Body of pancreas (tissue), 4 donors: ENCODE measurements at regions not wholly inside any gene's neighbourhood (a gene's known extent, or its start where the extent isn't known, plus 50 kb on each side); places are given as distances from the start of the nearest gene placed in this dataset.

Experiments used
- ATAC-seq: fragments of 150-250 bp; one replicate; pipeline ENCODE4 v1.9.1; 2016
- DNase-seq, 4 donors: peaks; one replicate each; pipeline ENCODE4 v3.0.0-alpha.2; 2019
- H3K27ac ChIP-seq, 4 donors: fragments of 200-600 bp; sonication (generic); 1 replicate in 3 of 4; 2 replicates in 1 of 4; pipeline versions ENCODE4 v1.5.1 to v1.6.1; 2016 to 2019; ENCODE audit warnings: mild to moderate bottlenecking in 1 of 4, mixed read lengths in 1 of 4, moderate library complexity in 1 of 4
- H3K27me3 ChIP-seq, 2 donors: fragments of 200-600 bp; sonication (generic); one replicate each; pipeline ENCODE4 v1.6.0; 2016; ENCODE audit warnings: mild to moderate bottlenecking in 1 of 2
- H3K36me3 ChIP-seq, 2 donors: fragments of 200-600 bp; sonication (generic); replicated peaks in 1 of 2; 2 replicates each; pipeline ENCODE4 v1.5.1; 2016; ENCODE audit warnings: low read depth in 2 of 2; ENCODE audit not compliant: insufficient read depth in 1 of 2
- H3K4me1 ChIP-seq: fragments of 200-600 bp; sonication (generic); one replicate; pipeline ENCODE4 v1.6.0; 2016
- H3K4me3 ChIP-seq, 2 donors: fragments of 200-600 bp; sonication (generic); 1 replicate in 1 of 2; 2 replicates in 1 of 2; pipeline ENCODE4 v1.5.1; 2016 to 2019
- H3K9me3 ChIP-seq, 3 donors: fragments of 200-600 bp; sonication (generic); 1 replicate in 2 of 3; 2 replicates in 1 of 3; pipeline ENCODE4 v1.5.1; 2016
- POLR2A ChIP-seq, 3 donors: fragments of 450-650 bp; IDR thresholded peaks; one replicate each; pipeline ENCODE4 v1.6.1; 2016; ENCODE audit warnings: antibody characterized with exemption in 3 of 3, mild to moderate bottlenecking in 2 of 3
- WGBS, 2 donors: methylation state at CpG; one replicate each; pipeline ENCODE4 v1.1.5; 2017; 5-methylcytosine and 5-hydroxymethylcytosine counted together
- intact Hi-C: fragments of 100-400 bp; cut with DNase I; formaldehyde crosslinking; loops from one replicate; pipeline ENCODE4 v1.15.1; 2023
- TF ChIP-seq, protein P1 (sequence below), 7 experiments: fragments of 450-650 bp in 4 of 7; fragments of 200-600 bp in 3 of 7; sonication (generic) in 3 of 7; IDR thresholded peaks; one replicate each; pipeline ENCODE4 v1.5.1; 2016 to 2019; ENCODE audit warnings: antibody characterized with exemption in 7 of 7

DNA sequence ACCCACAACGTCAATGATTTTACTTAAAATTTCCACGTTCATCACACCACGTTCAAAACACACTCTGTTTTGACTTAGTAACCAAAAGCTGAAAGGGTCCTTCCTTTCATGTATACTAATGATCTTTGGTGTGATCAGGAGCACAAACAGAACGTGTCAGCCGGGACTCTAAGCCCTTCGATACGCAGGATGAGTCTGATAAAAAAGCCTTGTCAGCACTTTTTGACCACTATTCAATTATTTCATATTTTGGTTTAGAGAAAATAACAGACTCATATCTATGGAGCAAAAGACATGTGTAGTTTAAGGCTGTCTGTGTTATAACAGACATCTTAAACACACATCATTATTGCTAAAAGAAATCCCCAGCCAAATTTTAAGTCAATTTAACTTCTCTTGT is 345.3 kb downstream of the ZNF516 start:
- no peaks in the 10 kb centered on the region for H3K27me3 ChIP-seq
- H3K9me3 ChIP-seq, result no peaks in the 10 kb centered on the region
- ATAC-seq (no peak), DNase-seq (no peak)
- 67 to 69% methylated on average over 7 of the region's 7 CpGs for WGBS, 2 donors
- H3K27ac ChIP-seq, result no peak overlapping the region
- no peaks in the 10 kb centered on the region for H3K36me3 ChIP-seq
- no peak overlapping the region for H3K4me3 ChIP-seq
- no peak for TF ChIP-seq POLR2A (IDR thresholded peaks at IDR 0.05)
- TF ChIP-seq, protein P1, sequence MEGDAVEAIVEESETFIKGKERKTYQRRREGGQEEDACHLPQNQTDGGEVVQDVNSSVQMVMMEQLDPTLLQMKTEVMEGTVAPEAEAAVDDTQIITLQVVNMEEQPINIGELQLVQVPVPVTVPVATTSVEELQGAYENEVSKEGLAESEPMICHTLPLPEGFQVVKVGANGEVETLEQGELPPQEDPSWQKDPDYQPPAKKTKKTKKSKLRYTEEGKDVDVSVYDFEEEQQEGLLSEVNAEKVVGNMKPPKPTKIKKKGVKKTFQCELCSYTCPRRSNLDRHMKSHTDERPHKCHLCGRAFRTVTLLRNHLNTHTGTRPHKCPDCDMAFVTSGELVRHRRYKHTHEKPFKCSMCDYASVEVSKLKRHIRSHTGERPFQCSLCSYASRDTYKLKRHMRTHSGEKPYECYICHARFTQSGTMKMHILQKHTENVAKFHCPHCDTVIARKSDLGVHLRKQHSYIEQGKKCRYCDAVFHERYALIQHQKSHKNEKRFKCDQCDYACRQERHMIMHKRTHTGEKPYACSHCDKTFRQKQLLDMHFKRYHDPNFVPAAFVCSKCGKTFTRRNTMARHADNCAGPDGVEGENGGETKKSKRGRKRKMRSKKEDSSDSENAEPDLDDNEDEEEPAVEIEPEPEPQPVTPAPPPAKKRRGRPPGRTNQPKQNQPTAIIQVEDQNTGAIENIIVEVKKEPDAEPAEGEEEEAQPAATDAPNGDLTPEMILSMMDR (IDR thresholded peaks at IDR 0.05), result no peak
- no peaks in the 10 kb centered on the region for H3K4me1 ChIP-seq
- intact Hi-C loops, result no loop called here

DNA sequence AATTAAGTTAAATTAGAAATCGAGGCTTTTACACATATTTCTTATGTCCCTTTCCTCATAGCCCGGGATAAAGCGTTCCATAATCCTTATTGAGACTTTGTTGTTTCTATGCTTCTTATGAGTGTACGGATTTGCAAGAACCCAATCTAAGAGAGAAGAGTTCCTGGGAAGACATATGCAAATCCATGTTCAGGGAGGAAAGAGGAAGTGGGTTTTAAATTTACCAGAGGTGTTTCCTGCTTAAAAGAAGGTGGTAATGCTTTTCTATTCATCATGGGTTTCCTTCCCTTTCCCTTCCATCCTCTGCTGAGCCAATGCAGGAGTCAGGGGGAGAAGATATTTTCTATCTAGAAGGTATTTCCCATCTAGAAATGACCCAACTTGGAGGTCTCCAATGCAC is 345.8 kb downstream of the ZNF516 start:
- Histone ChIP-seq H3K27me3 (no peaks in the 10 kb centered on the region), H3K27ac (no peak overlapping the region), H3K4me3 (no peak overlapping the region), H3K9me3 (no peaks in the 10 kb centered on the region), H3K36me3 (no peaks in the 10 kb centered on the region), H3K4me1 (no peaks in the 10 kb centered on the region)
- WGBS, 2 donors, result 71 to 72% methylated on average over 4 of the region's 4 CpGs
- ATAC-seq, result no peak
- intact Hi-C loops, result no loop called here
- DNase-seq, result no peak
- no peak for TF ChIP-seq POLR2A (IDR thresholded peaks at IDR 0.05)
- TF ChIP-seq, protein P1 (IDR thresholded peaks at IDR 0.05), result no peak

DNA sequence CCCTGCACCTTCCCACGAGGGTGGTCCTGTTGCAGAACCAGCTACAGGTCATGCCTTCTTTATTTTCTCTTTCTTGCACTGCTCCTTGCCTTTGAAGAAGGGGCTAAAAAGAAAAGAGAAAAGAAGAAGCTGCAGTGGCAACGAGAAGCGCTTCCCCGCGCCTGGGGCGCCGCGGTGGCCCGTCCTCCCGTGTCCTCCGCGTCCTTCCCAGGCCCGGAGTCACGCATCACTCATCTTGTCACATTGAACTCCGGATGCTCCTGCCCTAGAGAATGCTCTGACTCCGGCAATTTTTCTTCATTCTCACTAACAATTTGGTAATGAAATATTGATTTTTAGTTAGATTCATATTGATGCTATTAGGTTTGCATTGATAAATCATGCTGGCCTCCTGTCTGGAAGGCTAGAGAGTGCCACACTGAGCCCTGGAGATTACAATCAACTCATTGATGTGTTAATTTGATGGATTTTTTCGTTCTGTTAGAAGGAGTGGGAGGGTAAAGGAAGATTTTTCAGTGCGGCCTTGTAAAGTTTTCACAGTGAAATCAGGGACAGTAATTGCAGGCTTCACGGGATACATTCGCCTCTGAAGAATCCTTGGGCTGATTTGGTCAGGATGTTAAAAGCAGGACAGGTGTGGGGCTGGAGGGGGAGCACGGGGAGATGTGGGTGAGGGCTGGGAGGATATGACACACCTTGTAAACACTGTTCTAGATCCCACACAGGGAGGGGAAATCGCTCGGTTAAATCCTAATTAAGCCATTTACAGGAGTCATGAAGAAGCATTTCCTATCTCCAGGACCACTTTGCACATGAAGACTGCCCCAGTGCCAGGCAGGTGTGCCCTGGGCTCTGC is 349.3 kb downstream of the ZNF516 start:
- Histone ChIP-seq H3K36me3 (no peaks in the 10 kb centered on the region), H3K27me3 (no peaks in the 10 kb centered on the region), H3K4me1 (no peaks in the 10 kb centered on the region), H3K27ac (no peak overlapping the region), H3K4me3 (no peak overlapping the region), H3K9me3 (no peaks in the 10 kb centered on the region)
- 65 to 67% methylated on average over 23 of the region's 23 CpGs for WGBS, 2 donors
- no peak for DNase-seq
- intact Hi-C loops, result no loop called here
- TF ChIP-seq, protein P1 (IDR thresholded peaks at IDR 0.05), result no peak
- TF ChIP-seq POLR2A (IDR thresholded peaks at IDR 0.05), result no peak
- ATAC-seq, result no peak

DNA sequence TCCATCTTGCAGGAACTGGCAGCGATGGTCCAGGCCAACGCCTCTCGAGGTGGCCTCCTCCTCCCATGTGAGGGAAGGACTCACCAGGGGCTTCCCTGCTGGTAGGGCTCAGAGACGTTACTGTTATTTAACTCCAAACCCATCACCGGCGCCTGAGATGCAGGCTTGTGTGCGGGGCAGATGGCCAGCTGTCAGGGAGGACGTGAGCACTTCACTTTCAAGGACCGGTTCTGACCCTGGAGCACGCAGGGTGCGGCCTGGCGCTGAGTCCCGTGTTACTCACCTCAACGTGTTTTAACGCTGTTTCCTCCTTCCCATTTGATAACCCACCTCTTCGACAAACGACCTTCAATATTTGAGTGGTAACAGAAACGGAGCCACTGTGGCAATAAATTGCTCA is 350.2 kb downstream of the ZNF516 start:
- 60 to 75% methylated on average over 18 of the region's 18 CpGs for WGBS, 2 donors
- ATAC-seq (no peak), DNase-seq (no peak)
- no peaks in the 10 kb centered on the region for H3K9me3 ChIP-seq
- intact Hi-C loops, result no loop called here
- TF ChIP-seq, protein P1 (IDR thresholded peaks at IDR 0.05), result no peak
- TF ChIP-seq POLR2A (IDR thresholded peaks at IDR 0.05), result no peak
- H3K4me1 ChIP-seq, result no peaks in the 10 kb centered on the region
- no peak overlapping the region for H3K4me3 ChIP-seq
- H3K36me3 ChIP-seq, result no peaks in the 10 kb centered on the region
- H3K27ac ChIP-seq, result no peak overlapping the region
- no peaks in the 10 kb centered on the region for H3K27me3 ChIP-seq

DNA sequence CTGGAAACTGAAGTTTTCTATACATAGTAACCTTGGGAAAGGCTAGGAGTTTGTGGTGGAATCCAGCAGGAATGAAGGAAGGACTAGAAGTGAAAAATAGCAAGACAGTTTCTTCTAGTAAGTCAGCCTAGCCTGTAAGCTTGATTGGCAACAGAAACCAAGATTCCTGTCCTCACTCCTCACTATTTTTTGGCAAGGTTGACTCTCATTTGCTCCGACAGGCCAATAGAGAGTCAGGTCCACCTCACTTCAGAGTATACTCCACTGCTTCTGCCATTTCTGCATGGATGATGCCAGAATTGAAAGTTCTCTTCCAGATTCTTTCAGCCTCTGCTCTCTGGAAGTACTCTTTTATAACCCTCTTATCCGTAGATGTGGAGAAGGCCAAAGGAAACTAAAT is 352.4 kb downstream of the ZNF516 start:
- TF ChIP-seq, protein P1 (IDR thresholded peaks at IDR 0.05), result no peak
- no peak for TF ChIP-seq POLR2A (IDR thresholded peaks at IDR 0.05)
- Histone ChIP-seq H3K4me1 (no peaks in the 10 kb centered on the region), H3K27me3 (no peaks in the 10 kb centered on the region), H3K4me3 (no peak overlapping the region), H3K36me3 (no peaks in the 10 kb centered on the region), H3K9me3 (no peaks in the 10 kb centered on the region), H3K27ac (no peak overlapping the region)
- intact Hi-C loops, result no loop called here
- ATAC-seq (no peak), DNase-seq (no peak)
- WGBS, 2 donors, result 49 to 51% methylated on average over 2 of the region's 2 CpGs
